ENCODE measurements at regions not wholly inside any gene's neighbourhood (a gene's known extent, or its start where the extent isn't known, plus 50 kb on each side); places are given as distances from the start of the nearest gene placed in this dataset.
"Not testable (repeated sequence)": the region's sequence is repeated elsewhere in the genome, so short reads cannot be mapped to it uniquely, and the experiment has no call there.

DNA sequence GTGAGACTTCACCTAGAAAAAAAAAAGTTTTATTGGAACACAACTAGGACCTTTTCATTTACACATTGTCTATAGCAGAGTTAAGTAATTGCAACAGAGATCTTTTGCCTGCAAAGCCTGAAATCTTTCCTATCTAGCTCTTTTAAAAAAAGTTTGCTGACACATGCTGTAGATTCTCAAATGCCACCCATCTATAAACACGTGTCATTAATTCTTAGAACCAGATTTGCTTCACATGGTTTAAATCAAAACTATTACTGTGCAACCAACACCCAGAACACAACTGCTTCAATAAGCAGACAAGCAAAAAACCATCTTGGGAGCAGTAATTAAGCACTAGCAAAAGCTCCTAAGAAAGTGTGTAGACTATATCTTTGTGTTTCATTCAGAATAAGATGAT is 55.0 kb downstream of the OXSM start:
- no peak for DNase-seq

DNA sequence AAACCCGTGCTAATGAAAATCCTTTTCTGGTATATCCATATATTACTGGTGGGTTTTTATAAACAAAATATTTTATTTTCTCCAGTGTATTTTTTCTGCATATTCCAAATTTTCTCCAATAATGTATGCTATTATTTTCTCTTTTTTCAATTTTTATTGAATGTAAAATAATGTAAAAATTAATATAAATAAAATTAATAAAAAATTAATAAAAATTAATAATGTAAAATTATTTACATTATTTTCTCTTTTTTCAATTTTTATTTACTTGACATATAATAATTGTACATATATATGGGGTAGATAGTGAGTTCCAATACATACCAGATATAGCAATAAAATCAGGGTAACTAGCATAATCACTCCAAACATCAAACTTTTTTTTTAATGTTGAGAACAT is 56.4 kb downstream of the OXSM start:
- DNase-seq: no peak

DNA sequence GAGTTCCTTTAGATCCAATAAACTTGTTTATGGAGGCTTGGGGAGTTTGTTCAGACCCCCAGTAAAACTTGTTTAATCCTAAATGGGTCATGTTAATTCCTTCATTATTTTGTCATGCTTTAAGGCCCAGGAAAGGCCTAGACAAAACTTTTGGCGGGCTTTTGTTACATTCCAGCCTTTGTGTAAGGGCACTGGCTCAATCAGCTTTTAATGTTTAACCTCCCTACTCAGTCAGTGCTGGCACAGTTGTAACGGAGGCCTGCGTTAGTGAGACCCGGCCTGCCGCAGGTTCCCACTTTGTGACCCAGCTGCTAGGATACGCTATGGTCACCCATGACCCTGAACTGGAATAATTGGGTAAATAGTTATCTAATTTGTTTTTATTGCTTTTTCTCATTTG is 59.2 kb downstream of the OXSM start:
- no peak for DNase-seq

DNA sequence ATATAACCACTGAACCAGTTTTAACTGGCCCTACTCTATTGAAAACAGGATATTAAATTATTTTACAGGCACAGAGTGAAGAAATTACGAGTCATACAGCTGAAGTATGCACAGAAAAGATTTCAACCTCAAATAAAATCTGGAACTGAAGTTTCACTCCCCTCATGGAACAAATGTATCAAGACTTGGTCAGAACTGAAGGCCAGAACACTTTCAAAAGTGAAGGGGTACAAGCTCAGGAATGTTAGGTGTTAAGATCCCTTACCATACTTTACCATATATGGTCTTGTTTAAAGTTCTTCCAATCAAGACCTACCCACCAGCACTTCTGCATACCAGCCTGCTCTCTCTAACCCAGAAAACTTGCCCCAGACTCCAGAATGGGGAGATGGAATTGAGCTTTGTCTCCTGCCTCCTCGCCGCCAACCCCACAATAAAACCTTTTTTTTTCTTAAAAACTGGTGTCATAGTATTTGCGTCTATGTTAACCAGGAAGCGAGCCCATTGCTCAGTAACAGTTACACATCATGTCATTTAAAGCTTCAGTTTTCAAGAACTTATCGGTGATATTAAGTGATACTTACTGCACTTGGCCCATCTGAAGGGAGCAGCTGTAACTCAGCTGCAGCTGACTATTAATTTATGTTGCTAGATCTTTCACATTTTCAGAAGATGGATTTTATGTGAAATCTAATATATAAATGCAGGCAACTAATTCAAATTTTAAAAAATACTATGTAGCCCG is 59.9 kb downstream of the OXSM start:
- DNase-seq: peak; percentile 35

DNA sequence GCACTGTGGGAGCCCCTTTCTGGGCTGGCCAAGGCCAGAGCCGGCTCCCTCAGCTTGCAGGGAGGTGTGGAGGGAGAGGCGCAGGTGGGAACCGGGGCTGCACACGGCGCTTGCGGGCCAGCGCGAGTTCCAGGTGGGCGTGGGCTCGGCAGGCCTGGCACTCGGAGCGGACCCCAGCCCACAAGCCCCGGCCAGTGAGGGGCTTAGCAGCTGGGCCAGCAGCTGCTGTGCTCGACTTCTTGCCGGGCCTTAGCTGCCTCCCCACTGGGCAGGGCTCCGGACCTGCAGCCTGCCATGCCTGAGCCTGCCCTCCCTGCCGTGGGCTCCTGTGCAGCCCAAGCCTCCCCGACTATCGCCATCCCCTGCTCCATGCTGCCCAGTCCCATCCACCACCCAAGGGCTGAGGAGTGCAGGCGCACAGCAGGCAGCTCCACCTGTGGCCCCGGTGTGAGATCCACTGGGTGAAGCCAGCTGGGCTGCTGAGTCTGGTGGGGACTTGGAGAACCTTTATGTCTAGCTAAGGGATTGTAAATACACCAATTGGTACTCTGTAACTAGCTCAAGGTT is 61.9 kb downstream of the OXSM start:
- not testable (repeated sequence) for DNase-seq

DNA sequence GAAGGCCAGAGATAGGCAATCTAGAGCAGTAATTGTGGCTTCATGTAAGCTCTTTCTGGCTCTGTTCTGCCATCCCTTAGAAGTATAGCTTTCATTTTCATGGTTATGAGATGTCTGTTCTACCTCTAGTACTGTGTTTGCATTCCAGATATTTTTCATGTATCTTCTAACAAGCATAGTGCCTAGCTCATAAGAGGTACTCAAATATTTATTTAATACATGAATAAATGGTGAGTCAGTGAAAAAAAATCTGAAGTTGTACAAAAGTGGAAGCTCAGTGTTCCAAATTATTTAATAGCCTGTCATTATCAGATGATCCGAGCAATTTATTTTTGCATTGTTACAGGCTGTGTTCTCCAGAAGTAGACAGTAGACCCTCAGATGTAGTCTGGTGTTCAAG is 64.3 kb downstream of the OXSM start:
- DNase-seq: peak; percentile 67

DNA sequence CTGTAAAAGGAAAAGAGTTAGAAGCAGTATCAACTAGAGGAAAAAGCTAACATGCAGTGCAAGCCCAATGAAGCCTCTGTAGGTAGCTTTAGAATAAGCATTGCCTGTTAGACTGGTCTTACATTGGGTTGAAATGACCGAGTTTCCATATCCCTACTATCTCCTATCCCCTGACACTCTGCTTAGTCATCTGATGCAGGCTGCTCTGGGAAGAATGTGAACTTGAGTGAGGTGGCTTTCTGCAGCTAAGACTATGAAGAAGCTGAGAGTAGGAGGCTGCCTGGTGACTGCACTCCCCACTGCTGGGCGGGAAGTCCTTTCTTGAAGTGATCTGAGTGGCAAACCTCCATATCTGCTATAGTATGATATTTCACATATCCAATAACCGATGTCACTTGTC is 64.7 kb downstream of the OXSM start:
- DNase-seq: peak; percentile 83

DNA sequence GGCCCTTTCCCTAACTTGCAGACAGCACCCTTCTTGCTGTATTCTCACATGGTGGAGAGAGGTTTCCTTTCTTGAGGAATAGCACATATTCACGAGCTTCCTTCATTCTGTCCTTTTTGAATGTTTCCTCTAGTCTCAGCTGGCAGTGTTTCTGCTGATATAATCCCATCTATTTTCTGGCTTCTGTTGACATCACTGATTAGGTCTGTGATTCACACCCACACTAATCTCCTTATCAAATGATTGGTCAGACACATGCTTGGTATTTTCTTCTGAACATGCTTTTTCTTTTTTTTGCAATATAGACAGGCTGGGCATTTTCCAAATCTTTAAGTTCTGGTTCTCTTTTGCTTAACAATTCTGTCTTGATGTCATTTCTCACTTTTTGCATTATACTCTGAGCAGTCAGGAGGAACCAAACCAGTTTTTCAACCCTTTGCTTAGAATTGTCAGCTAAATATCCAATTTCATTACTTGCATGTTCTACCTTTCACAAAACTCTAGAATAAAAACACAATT is 65.4 kb downstream of the OXSM start:
- peak; percentile 20 for DNase-seq

DNA sequence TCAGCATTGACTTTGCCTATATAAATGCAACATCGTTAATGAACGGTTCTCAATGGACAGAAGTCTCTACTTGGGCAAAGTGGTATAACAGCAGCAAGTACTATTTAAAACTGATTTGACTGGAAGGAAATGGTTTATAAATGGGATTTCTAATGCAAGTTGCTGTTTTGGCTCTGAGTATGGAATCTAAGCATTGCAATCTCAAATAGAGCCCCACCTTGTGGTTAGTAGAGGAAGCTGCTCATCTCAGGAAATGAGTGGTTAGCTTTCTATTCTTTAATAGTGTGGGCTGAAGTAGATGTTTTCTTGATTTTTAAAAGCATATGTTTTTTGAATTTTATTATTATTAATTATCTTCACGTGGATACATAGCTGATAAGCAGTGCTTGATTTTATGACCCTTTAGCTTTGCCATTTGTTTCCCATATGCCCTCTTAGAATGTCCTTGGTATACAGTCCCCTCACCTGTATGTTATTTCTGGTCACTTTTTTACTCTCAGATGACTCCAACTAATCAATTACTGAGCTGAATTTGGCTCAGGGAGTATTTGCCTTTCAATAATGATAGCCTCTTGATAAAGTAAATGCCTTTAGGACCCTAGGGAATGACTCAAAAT is 67.1 kb downstream of the OXSM start:
- peak; percentile 52 for DNase-seq

DNA sequence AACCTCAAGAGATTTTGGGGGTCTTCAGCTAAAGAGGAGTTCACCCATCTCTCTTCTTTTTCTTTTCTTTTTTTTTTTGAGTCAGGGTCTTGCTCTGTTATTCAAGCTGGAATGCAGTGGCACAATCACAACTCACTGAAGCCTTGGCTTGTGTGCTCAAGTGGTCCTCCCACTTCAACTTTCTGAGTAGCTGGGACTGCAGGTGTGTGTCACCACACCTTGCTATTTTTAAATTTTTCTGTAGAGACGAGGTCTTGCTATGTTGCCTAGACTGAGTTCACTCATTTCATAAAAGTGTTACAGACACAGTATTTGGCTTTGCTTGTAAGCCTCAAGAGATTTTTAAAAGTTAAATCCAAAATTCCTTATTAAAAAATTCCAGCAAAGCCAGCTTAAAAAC is 71.7 kb downstream of the OXSM start:
- DNase-seq: no peak

DNA sequence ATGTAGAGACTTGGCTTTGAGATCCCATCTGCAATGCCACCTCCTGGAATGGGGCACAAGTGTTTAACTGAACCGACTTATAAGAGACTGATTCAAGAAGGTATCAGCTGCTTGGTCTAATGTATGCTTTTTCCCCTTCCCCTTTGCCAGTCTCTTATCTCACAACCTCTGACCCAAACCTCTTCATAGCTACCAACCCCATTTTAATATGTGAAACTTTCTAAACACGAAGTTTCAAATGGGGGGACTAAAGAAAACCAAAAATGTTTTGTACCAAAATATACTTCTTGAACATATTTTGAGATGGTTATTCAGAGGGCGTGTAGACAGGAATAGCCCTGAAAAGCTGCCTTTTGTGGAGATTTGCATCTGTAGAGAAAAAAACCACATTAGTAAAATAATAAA is 73.1 kb downstream of the OXSM start:
- no peak for DNase-seq

DNA sequence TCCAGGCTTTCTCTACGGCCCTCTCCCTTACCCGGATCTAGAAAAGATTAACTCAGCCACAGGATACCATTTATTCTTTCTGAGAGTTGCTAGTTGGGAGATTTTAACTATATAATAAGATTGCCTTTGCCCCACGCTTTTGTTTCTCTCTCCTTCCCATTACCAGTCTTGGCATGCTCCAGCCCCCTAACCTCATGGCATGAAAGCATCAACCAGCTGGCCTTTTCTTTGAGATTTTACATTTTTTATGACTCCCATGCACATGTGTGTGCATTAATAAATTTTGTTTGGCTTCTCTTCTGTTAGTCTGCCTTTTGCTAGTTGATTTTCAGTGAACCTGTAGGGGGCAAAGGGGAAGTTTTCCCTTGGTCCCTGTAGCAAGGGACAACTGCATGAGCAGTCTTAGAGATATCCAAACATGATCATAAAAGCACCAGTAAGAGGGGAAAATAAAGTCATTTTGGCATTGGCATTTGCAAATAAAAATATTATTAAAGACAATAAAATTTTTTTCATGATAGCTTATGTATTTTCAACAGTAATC is 73.6 kb downstream of the OXSM start:
- no peak for DNase-seq

DNA sequence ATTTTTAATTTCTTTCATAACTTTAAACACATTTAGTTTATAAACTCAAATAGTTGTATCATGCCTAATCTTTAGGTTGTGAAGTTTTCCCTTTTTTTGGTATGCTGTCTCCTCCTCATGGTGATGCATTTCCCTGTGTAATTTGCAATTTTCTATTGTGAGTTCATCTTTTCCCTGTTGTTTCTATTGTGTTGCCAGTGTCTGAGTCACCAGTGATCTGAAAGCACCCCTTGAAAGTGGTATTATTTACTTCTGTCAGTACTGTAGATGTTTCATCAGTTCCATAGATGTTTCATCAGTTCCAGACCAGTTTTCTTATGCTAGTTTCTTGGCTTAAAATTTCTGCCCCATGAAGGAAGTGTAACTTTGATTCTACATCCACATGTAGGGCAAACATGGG is 80.6 kb downstream of the OXSM start:
- peak; percentile 49 for DNase-seq

DNA sequence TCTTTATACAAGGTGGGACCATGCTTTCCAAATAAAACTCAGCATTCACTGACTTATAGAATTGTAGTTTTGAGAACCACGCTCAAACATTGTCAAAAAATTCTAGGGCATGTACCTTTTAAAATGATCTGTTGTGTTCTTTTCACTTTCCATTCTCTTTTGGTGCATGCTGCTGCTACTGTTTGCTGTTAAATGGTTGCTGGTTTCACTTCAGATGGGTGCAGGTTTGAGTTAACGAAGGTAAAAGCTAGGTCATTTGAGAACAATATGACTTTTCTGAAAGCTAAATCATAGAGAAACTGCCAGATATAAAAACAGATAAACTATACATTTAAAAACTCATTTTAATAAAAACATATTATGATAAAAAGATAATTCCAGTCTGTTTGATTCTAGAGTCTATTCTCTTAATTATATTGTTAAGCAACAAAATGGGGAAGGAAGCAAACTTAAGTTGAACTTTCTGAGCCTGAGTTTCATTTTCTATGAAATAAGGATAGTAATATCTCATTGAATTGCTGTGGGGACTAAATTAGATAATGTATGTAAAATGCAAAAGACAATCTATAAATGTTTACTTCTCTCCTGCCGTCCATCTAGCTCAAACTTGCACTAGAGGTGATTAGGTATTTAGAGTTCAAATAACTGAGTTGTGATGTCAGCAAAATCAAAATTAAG is 82.4 kb downstream of the OXSM start:
- no peak for DNase-seq

DNA sequence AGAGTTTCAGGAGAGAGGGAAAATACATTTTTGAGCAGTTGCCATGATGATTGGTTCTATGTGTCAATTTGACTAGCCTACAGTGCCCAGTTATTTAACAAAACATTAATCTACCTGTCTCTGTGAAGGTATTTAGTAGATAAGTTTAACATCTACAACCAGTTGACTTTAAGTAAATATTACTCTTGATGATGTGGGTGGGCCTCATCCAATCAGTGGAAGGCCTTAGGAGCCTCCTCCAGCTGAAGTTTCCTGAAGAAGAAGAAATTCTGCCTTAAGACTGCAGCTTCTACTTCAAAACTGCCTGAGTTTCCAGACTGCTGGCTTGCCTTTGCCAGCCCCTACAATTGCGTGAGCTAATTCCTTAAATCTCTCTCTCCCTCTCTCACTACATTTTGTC is 93.6 kb downstream of the OXSM start:
- DNase-seq: no peak

DNA sequence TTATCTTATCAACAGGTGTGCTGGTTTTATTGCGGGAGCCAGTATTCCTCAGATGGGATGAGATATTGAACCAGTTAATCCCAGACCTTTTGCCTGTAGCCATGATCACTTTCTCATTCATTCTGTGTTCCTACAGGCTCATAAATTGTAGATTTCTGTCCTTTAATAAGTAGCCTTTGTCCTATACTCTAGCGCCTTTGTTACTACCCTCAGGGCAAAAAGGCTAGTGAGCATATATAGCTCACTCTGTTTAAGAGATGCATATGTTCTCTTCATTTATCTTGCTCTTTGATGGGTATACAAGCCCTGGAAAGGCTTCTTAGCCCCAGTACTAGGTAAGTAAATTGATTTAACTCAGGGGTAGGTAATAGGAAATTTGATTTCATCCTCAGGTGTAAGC is 95.1 kb downstream of the OXSM start:
- no peak for DNase-seq

DNA sequence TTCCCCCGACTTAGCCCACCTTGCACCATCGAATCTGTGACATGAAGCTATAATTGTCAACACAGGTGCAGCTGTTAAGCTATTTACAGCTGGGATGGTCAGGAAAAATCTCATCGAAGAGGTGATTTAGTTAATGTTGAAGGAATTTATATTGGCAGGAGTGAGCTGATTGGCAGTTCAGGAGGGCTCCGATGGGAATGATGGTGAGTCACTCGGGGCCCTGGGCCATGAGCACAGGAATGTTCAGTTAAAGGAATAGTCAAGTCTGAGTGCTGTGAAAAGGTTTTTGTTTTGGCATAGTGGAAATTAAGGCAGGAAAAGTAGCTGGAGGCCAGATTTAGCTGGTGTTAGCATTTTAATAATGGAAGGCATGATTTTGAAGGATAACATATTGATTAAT is 95.7 kb downstream of the OXSM start:
- DNase-seq: peak; percentile 16

DNA sequence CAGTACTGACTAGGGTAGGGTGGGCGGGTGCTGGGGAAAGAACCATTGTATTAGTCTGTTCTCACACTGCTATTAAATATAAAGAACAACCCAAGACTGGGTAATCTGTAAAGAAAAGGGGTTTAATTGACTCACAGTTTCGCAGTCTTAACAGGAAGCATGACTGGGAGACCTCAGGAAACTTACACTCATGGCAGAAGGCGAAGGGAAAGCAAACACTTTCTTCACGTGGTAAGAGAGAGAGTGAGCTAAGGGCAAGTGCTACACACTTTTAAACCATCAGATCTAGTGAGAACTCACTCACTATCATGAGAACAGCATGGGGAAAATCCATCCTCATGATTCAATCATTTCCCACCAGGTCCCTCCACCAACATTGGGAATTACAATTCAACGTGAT is 98.0 kb downstream of the OXSM start:
- DNase-seq: no peak

DNA sequence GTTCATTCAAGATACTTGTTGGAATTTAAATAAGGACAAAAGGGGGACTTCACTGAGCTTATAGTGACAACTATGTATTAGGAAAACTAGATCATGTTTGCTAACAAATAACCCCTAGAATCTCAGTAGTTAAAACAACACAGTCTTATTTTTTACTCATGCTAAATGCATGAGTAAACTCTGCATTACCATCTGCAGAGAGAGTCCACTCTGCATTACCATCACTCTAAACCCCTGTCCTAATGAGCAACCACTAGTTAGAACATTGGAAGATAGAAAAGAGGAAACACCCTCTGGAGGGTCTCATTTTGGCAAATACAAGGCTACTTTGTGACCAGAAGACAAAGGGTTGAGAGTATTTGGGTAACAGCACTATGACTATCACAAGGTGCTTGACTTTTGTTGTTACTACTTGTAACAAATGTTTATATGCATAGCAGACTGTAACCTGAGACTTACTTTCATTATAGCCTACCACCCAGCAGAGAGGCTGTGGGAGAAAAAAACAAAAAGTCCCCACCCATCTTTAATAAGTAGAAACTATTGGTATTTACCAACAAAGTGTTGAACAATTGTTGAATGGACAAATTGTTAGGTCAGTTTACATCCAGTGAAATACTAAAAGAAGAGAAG is 99.1 kb downstream of the OXSM start:
- no peak for DNase-seq

DNA sequence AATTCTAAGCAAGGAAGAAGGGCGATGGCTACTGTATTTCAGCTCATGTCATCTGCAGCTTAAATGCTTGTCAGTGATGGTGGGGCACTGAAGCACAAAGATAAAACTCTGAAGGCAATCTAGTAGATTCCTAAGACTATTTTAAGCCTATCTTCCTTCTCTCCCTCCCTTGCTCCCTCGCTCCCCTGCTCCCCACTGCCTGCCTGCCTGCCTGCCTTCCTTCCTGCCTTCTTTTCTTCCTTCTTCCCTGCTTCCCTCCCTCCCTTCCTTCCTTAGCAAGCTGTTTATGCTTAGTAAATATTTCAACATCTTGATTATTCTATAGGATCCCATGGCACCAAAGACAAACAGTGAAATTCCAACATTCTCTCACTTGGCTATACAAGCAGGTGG is 99.6 kb downstream of the OXSM start:
- DNase-seq: no peak

DNA sequence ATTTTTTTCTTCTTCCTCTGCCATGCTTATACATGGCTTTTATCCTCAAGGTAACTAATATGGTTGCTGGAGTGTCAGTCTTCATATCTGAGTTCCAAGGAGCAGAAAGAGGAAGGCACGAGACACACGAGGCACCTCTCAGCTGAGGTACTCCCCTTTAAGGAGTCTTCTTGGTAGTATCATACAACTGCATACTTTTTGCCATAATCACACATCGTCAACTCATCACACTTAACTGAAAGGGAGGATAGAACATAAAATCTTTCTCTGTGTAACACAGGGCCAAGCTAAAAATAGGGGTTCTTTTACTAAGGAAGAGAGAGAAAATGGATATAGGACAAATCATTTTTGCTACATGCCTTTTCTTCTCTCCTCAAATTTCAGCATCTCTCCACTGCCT is 104.2 kb downstream of the OXSM start:
- DNase-seq: peak; percentile 11

DNA sequence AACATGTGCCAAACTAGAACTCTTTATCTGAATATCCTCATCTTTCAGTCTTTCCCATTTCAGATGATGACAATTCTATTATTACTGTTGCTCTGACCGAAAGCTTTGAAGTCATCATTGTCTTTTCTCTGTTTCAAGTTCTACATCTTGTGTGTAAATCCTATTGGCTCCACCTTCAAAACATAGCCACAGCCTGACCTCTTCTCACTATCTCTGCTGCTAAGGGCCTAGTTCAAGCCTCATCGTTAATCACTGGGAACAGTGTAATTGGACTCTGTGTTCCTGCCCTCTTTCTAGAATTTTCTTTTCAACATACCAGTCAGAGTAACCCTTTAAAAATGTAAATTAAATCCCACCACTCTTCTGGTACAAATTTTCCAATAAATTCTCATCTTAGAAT is 105.1 kb downstream of the OXSM start:
- DNase-seq: no peak

DNA sequence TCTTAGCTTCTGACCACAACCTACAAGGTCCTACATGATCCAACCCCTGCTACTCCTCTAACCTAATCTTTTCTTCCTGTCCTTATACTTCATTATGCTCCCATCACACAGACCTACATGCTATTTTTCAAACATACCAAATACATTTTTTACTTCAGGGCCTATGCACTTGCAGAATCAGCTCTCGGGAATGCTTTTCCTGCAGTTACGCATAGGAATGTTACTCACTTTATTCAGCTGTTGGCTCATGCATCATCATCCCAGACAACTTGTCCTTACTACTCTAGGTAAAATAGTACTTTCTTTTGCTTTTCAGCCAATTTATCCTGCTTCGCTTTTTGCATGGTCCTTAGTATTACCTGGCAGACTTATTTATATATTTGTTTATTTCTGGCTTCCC is 105.6 kb downstream of the OXSM start:
- peak; percentile 82 for DNase-seq
